ENCODE measurements at regions not wholly inside any gene's neighbourhood (a gene's known extent, or its start where the extent isn't known, plus 50 kb on each side); places are given as distances from the start of the nearest gene placed in this dataset.

DNA sequence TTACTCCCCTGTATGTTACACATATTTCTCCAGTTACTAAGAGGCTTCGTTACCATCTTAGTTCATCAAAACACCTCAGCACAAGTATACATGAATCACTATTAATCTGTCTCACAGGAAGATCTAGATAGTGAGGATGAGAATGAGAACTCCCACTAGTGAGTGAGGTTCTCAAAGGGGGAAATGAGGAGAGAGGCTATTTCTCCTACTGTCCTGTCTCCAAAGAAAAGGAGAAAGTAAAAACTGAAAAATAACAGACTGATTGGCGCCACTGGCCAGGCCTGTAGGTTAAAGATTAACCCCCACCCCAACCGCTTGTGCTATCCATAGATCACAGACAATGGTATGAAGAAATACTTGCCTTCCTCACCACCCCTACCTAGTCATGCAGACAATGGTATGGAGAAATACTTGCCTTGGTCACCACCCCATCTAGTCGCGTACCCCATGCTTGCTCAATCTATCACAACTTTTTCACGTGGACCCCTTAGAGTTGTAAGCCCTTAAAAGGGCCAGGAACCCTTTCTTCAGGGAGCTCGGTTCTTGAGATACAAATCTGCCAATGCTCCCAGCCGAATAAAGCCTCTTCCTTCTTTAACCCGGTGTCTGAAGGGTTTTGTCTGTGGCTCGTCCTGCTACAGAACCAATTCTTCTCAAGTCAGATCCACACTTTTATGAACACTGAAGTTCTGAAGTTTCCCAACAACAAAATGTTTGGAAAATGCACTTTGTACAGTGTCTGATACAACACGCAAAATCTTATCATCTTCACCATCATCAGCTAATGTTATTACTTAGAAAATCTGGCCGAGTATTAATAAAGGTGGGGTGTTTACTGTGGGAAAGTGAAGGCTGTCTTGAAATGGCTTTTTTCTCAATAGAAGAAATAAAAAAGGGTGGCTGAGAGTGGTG lies 598.1 kb downstream of the UQCRFS1 start:
- TF ChIP-seq ZNF274 (IDR thresholded peaks at IDR 0.05; ENCODE audit: low read depth, low read length) (no peak), YY1 (IDR thresholded peaks at IDR 0.05; ENCODE audit: insufficient read depth, insufficient read length) (no peak)

All from NT2/D1 (cell line).